GM13977 (cell line): ENCODE measurements at regions not wholly inside any gene's neighbourhood (a gene's known extent, or its start where the extent isn't known, plus 50 kb on each side); places are given as distances from the start of the nearest gene placed in this dataset.
A peak's percentile ranks its signal among the peaks of the same experiment; 100 is the strongest.

Source experiments
- DNase-seq: peaks from one replicate; pipeline ENCODE4 v3.0.0; 2012; ENCODE audit warnings: low spot score
- CTCF ChIP-seq: IDR thresholded peaks from 2 replicates; pipeline ENCODE4 v1.5.1; 2012; ENCODE audit warnings: mild to moderate bottlenecking, control low read depth; ENCODE audit not compliant: insufficient read depth; ENCODE audit errors: extremely low read depth, missing control alignments
- in situ Hi-C: fragments of 300-500 bp; cut with MboI; formaldehyde crosslinking; loops from one replicate; pipeline ENCODE4 v1.12.0; 2022; ENCODE audit warnings: low sequenced_read_pairs, low pct_unique_long_range_greater_than_20kb, mixed read lengths, inconsistent platforms; ENCODE audit not compliant: unreplicated experiment

GRCh38 chr4:137640156-137640837, 108.0 kb upstream of the PCDH18 start:
- no peak for TF ChIP-seq CTCF
- in situ Hi-C loops, result no loop called here
- DNase-seq, result peak; percentile 18

- no peak for DNase-seq
- TF ChIP-seq CTCF, result no peak
- in situ Hi-C loops, result no loop called here
Observed at GRCh38 chr4:137638934-137639333, 106.6 kb upstream of the PCDH18 start.

- no peak for DNase-seq
- in situ Hi-C loops, result no loop called here
- TF ChIP-seq CTCF, result no peak
Observed at GRCh38 chr4:137635601-137636000, 103.3 kb upstream of the PCDH18 start.

GRCh38 chr4:137635108-137635507, 102.8 kb upstream of the PCDH18 start:
- in situ Hi-C loops, result no loop called here
- TF ChIP-seq CTCF, result no peak
- no peak for DNase-seq

- no peak for DNase-seq
- TF ChIP-seq CTCF, result no peak
- in situ Hi-C loops, result no loop called here
Observed at GRCh38 chr4:137632842-137633241, 100.5 kb upstream of the PCDH18 start.

- in situ Hi-C loops, result no loop called here
- no peak for TF ChIP-seq CTCF
Observed at GRCh38 chr4:137631605-137632004, 99.3 kb upstream of the PCDH18 start.

More at GRCh38 chr4:137631605-137632004, 99.3 kb upstream of the PCDH18 start:
- DNase-seq, result no peak
